ENCODE measurements at regions not wholly inside any gene's neighbourhood (a gene's known extent, or its start where the extent isn't known, plus 50 kb on each side); places are given as distances from the start of the nearest gene placed in this dataset.
"Not testable (repeated sequence)": the region's sequence is repeated elsewhere in the genome, so short reads cannot be mapped to it uniquely, and the experiment has no call there.

DNA sequence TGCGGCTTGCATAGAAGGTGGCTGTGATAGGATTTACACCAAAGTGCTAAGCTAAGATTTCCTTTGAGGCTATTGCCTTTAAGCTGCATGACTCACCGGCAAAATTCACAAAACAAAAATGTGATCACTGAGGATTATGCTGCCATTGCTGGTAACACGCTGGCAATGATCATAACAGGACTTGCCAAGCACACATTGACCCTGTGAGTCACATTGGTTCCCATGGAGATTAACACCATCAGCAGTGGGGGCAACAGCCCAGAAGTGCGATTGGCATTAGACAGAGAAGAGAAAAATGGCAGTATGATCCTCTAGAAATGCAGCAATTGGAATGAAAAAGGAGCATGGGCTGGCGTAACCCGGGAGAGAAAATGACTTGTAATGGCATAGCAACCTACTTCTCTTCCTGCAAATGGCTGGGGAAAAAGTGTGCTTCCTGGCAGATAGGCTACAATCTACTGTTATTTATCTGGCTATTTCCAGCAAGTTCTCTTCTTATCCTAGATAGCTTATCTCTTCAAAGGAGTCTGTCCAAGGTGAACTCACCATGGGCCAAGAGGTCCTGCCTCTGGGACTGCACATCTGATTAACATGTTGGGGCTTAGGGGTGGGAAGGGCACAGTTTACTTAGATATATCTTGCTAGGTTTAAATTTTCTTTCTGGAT, 314.2 kb upstream of the IGFBP7 start:
- no peak for DNase-seq (ENCODE audit: low read depth, low spot score)

DNA sequence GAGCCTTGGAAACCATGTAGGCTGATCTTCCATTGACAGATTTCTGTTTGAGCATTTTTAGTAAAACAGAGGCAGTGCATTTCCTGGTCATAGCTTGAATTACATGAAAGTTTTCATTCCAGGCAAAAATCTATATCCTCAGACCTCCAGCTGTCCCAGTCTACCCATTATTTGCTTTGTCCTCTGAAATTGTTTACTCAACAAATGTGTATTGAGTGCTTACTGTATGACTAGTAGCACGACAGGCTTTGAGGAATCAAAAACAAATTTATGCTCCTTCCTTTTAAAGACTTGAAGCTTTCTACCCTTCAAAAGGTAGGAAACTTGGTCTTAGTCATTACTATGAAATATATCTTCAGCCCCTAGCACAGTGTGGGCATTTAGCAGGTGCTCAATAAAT, 307.9 kb upstream of the IGFBP7 start:
- DNase-seq (ENCODE audit: low read depth, low spot score): no peak

- DNase-seq (ENCODE audit: low read depth, low spot score): no peak
These were observed 302.3 kb upstream of the IGFBP7 start for GRCh38 chr4:57412259-57413054.

DNA sequence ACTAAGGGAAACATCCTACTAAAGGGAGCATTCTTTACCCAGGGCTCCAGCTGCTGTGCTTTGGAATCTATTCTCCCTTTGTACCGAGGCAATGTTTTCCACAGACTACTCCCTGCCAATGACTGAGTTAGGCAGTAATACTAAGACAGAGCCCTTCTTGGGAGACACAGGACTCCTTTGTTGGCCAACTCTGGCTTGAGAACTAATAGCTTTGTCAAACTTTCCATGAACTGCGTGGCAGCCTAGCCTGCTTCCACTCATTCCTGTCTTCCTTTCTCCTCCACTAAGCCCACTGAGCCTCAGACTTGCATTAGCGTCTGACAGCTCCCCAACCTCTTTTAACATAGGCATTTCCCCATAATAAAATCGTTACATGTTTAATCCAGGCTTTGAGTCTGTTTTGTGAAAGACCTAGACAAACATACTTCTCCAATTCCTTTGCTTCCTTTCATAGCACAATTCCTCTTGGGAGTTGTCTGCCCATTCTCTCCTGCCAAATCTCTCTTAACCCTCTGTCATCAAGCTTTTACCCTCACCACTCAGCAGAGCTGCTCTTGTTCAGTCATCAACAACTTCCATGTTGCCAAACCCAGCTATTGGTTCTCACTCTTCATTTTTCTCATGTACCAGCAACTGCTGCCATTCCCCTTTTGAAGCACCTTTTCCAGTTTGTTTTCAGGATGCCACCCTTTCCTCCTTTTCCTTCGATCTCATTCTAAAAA, 300.3 kb upstream of the IGFBP7 start:
- no peak for DNase-seq (ENCODE audit: low read depth, low spot score)

GRCh38 chr4:57405359-57405758, 295.2 kb upstream of the IGFBP7 start:
- DNase-seq (ENCODE audit: low read depth, low spot score): no peak

DNA sequence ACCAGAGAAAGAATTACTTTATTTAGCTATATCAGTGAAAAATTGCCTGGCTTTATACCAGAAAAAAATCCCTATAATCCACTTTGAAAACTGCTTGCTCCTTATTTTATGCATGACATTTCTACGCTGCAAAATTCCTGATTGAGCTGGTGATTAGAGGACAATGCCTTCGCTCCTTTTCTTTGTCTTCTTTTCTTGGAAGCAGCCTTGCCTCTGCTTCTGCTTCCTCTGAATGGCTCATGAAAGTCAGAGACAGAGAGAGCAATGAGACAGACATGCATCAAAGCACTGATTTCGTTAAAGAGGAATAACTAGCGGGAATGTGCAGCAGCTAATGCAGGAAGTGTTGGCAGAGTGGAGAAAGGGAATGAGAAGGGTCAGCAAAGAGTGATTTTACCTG, 294.3 kb upstream of the IGFBP7 start:
- DNase-seq (ENCODE audit: low read depth, low spot score): no peak

DNA sequence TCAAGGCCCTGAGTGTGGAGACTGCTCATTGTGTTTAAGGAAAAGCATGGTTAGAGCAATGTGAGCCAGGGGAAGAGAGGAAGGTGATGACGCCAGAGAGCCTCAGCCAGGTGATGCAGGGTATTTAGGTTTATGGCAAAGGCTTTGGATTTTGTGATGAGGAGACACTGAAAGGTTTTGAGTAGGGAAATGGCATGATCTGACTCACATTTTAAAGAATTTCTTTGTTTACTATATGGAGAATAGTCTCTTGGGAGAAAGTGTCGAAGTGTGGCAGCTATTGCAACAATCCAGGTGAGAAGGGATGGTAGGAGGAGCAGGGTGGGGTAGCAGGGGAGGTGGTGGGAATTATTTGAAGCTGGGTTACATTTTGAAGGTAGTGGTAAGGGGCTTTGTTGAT, 293.4 kb upstream of the IGFBP7 start:
- no peak for DNase-seq (ENCODE audit: low read depth, low spot score)

GRCh38 chr4:57401586-57401985, 291.4 kb upstream of the IGFBP7 start:
- DNase-seq (ENCODE audit: low read depth, low spot score): no peak

GRCh38 chr4:57378766-57379165, 268.6 kb upstream of the IGFBP7 start:
- DNase-seq (ENCODE audit: low read depth, low spot score): no peak

GRCh38 chr4:57374866-57375595, 264.8 kb upstream of the IGFBP7 start:
- no peak for DNase-seq (ENCODE audit: low read depth, low spot score)

DNA sequence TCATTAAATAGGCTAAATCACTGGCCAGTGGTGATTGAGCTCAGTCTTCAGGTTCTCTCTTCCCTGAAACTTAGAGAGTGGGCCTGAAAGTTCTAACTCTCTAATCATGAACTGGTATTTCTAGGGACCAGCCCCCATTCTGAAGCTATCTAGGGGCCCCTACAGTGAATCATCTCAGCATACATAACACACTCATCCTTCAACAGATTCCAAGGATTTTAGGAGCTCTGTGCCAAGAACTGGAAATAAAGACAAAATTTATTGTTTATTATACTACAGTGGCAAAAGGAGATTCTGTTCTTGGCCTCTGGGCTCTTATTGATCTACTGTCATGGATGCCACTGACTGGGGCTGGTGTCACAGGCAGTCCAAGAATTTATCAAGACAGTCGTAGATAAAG, 263.8 kb upstream of the IGFBP7 start:
- no peak for DNase-seq (ENCODE audit: low read depth, low spot score)

- DNase-seq (ENCODE audit: low read depth, low spot score): no peak
These were observed 261.5 kb upstream of the IGFBP7 start for GRCh38 chr4:57371671-57372070.

DNA sequence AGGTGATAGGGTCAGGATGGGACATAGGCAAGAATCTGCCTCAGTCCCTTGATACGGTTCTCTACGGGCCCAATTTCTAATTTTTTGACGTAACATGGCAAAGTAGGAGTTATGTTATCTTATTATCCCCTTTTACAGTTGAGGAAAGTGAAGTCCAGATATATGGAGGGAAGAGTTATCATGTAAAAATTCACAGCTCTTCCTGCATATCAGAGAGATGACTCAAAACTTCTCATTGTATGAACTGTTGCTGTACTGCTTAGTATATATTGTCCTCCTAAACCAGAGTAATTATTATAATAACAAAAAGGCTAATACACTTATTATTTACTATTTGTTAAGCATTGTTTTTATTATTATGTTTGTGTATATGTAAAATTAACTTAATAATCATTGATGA, 260.5 kb upstream of the IGFBP7 start:
- no peak for DNase-seq (ENCODE audit: low read depth, low spot score)

- DNase-seq (ENCODE audit: low read depth, low spot score): no peak
These were observed 259.3 kb upstream of the IGFBP7 start for GRCh38 chr4:57369446-57369845.

- DNase-seq (ENCODE audit: low read depth, low spot score): no peak
These were observed 254.1 kb upstream of the IGFBP7 start for GRCh38 chr4:57364255-57364654.

DNA sequence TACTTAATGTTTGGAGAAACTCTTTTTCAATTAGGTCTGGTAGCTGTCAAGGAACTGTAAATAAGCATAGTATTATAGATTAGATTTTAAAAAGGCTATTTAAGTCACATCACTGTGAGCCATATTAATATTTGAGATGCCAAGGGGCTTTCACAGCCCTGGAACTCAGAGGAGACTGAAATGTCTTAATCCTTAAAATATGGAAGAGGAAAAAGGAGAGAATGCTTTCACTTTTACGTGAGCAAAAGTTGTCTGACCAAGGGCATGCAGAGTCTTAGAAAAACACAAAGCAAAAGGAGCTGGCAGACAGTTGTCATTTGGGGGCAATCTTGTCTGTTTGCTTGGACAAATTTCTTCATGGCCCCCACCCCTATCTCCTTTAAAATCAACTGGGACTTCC, 253.2 kb upstream of the IGFBP7 start:
- DNase-seq (ENCODE audit: low read depth, low spot score): no peak

DNA sequence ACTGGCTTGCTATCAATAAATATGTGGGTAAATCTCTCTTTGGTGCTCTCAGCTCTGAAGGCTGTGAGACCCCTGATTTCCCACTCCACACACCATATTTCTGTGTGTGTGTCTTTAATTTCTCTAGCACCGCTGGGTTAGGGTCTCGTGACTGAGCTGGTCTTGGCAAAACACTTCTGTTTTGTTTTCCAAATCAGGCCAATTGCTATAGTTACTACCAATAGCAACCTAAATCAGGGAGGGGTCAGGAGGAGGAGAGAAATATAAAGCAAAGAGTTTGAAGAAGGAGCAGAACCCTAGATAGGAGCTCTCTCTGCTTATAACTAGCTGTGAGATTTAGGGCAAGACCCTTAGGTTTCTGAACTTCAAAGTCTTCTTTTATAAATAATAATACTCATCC, 250.5 kb upstream of the IGFBP7 start:
- DNase-seq (ENCODE audit: low read depth, low spot score): no peak

DNA sequence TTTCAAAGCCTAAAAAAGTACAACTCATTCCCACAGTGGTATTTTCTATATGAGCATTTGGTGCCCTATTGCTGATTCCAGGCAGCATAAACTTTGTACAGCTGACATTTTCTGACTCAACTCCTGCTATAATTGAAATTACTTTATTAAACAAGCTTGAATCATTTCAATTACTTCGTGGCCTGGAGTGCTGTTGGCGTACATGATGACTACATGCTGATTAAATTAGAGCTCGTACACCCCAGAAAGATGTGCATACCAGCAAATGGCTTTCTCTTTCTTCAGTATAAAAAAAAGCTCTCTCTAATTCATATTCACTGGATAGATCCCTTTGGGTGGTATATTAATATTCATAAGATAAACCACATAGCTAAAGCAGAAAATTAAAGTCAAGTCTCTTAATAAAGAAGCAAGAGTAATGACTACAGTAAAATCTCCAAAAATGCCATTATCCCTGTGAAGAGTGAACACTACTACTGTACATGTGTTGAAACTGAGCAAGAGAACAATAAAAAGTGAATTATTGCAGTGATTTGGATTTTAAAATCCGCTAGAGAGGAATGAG, 245.0 kb upstream of the IGFBP7 start:
- DNase-seq (ENCODE audit: low read depth, low spot score): no peak

GRCh38 chr4:57351731-57352130, 241.5 kb upstream of the IGFBP7 start:
- no peak for DNase-seq (ENCODE audit: low read depth, low spot score)

- DNase-seq (ENCODE audit: low read depth, low spot score): no peak
These were observed 234.1 kb upstream of the IGFBP7 start for GRCh38 chr4:57344296-57344695.

DNA sequence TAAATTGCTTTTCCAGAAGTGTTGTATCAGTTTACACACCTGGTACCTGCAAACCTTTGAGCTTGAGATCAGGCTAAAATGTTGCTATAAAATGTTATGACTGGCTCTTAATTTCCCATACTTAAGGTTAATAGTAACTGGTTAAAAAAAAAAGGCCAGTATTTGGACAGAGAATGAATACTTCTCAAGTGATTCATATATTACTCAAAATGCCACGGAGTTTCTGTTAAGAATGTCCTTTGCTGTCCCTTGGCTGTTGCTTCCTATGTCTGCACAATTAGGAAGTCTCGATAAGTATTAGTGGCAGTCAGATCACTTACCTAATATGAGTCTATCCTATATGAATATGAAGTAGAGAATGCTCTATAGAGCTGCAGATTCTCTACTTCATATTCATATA, 232.2 kb upstream of the IGFBP7 start:
- no peak for DNase-seq (ENCODE audit: low read depth, low spot score)

DNA sequence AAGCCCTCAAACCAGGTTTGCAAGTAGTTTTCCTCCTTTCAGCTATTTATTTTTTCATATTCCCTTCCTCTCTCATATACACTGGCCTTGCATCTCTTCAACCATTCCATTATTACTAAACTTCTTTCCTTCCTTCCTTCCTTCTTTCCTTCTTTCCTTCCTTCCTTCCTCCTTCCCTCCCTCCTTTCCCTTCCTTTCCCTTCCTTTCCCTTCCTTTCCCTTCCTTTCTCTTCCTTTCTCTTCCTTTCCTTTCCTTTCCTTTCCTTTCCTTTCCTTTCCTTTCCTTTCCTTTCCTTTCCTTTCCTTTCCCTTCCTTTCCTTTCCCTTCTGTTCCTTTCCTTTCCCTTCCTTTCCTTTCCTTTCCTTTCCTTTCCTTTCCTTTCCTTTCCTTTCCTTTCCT, 228.7 kb upstream of the IGFBP7 start:
- not testable (repeated sequence) for DNase-seq (ENCODE audit: low read depth, low spot score)

Measured in brain pericyte (primary cell).